Panc1 (cell line): ENCODE measurements at regions not wholly inside any gene's neighbourhood (a gene's known extent, or its start where the extent isn't known, plus 50 kb on each side); places are given as distances from the start of the nearest gene placed in this dataset.

ENCODE experiments used
- ATAC-seq: fragments of 200-7000 bp; cut with Tn5 transposase; 2 replicates; pipeline ENCODE4 v1.9.1; 2020; ENCODE audit warnings: mild to moderate bottlenecking, moderate library complexity
- BruUV-seq: library from RNA; stranded (reverse); fragments of 400-500 nt; replicated peaks from 2 replicates; lab custom pipeline; 2021; lab: Mats Ljungman, UMichigan
- CTCF ChIA-PET: fragments of 300-600 bp; sonication (Branson Sonifier 250); formaldehyde crosslinking; loops from one replicate; lab custom pipeline; 2022; ENCODE audit warnings: antibody characterized with exemption; lab: Charles Lee
- POLR2A ChIA-PET: fragments of 300-600 bp; sonication (Branson Sonifier 250); formaldehyde crosslinking; loops from one replicate; lab custom pipeline; 2022; ENCODE audit warnings: antibody characterized with exemption; lab: Charles Lee
- DNase-seq: peaks from one replicate; pipeline ENCODE4 v3.0.0-alpha.2; 2010; ENCODE audit warnings: low read depth, low spot score
- H3K27ac ChIP-seq: 2 replicates; pipeline ENCODE4 v1.5.1; 2011; ENCODE audit warnings: mild to moderate bottlenecking, low read length, inconsistent platforms
- H3K27me3 ChIP-seq: fragments of 200-500 bp; sonication (Bioruptor generic); 2 replicates; pipeline ENCODE4 v1.6.0; 2014; ENCODE audit warnings: low read length, inconsistent platforms; ENCODE audit not compliant: control insufficient read depth, insufficient read depth
- H3K36me3 ChIP-seq: fragments of 200-500 bp; sonication (Bioruptor generic); 2 replicates; pipeline ENCODE4 v1.5.1; 2014; ENCODE audit warnings: inconsistent platforms, mild to moderate bottlenecking, low read length, moderate library complexity; ENCODE audit not compliant: control insufficient read depth, insufficient read depth
- H3K4me1 ChIP-seq: 2 replicates; pipeline ENCODE4 v1.5.1; 2011; ENCODE audit warnings: inconsistent platforms, mild to moderate bottlenecking, low read length, moderate library complexity; ENCODE audit not compliant: control insufficient read depth, insufficient read depth
- H3K4me3 ChIP-seq, 2 experiments: 2 replicates each; pipeline ENCODE4 v1.5.1; 2011 to 2012; ENCODE audit warnings: low read depth in 2 of 2, low read length in 2 of 2, mild to moderate bottlenecking in 2 of 2, inconsistent platforms in 1 of 2, moderate library complexity in 1 of 2
- H3K9me3 ChIP-seq: fragments of 200-500 bp; sonication (Bioruptor generic); 2 replicates; pipeline ENCODE4 v1.5.1; 2014; ENCODE audit warnings: low read depth, mild to moderate bottlenecking, inconsistent platforms, low read length, moderate library complexity; ENCODE audit not compliant: control insufficient read depth, insufficient read depth
- POLR2AphosphoS5 ChIP-seq: IDR thresholded peaks from 2 replicates; pipeline ENCODE4 v1.6.1; 2012; ENCODE audit warnings: mild to moderate bottlenecking, low read depth, low read length, moderate library complexity
- SIN3A ChIP-seq: IDR thresholded peaks from 2 replicates; pipeline ENCODE4 v1.6.1; 2012; ENCODE audit warnings: low read depth, mild to moderate bottlenecking, low read length, moderate library complexity, borderline replicate concordance; ENCODE audit not compliant: insufficient read depth
- TCF7L2 ChIP-seq: IDR thresholded peaks from 2 replicates; pipeline ENCODE4 v1.6.1; 2011; ENCODE audit warnings: mild to moderate bottlenecking, low read depth, low read length, inconsistent platforms
- in situ Hi-C: cut with HindIII; loops from 2 replicates; pipeline ENCODE4 v1.10.0; 2016; ENCODE audit warnings: low sequenced_read_pairs, low pct_unique_long_range_greater_than_20kb
- intact Hi-C: fragments of 100-400 bp; cut with micrococcal nuclease; formaldehyde crosslinking; loops from one replicate; pipeline ENCODE4 v1.10.0; 2022; ENCODE audit not compliant: unreplicated experiment
- TF ChIP-seq, protein P1 (sequence below): fragments of 450-650 bp; IDR thresholded peaks from 2 replicates; pipeline ENCODE4 v1.5.1; 2017; ENCODE audit warnings: mild to moderate bottlenecking
- TF ChIP-seq, protein P2 (sequence below), 2 experiments: IDR thresholded peaks; 2 replicates each; pipeline ENCODE4 v1.6.1; 2011 to 2012; ENCODE audit warnings: low read depth in 2 of 2, control low read depth in 1 of 2, low read length in 1 of 2, mild to moderate bottlenecking in 1 of 2, moderate library complexity in 1 of 2; ENCODE audit not compliant: insufficient read depth in 1 of 2

DNA sequence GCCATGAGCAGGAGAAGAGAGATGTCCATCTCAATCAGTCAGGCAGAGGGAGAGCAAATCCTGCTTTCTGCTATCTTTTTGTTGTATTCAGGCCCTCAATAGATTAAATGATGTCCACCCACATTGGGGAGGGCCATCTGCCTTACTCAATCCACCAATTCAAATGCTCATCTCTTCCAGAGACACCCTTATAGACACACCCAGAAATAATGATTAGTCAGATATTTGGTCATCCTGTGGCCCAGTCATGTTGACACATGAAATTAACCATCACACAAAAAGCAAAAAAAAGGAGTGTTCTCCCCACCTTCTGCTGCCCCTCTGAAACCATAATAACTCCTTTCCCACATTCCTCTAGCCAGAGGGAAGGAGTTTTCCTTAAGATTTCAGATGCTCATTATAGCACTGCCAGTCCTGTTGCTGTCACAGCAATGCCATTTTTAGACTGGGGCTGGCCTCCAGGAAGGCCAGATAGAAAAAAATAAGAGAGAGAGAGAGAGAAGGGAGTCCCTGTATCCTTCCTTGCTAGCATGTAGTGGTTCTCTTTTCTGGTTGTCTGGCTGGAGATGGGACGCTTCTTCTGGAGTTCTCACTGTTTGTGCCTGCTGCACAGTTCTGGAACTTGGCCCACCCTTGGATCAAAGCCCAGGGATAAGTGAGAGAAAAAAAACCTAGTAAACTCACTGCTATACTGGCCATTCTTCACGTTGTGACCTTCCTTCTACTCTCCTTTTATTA is 177.7 kb downstream of the RBM46 start:
- intact Hi-C loops (no loop called here), in situ Hi-C loops (no loop called here)
- H3K36me3 ChIP-seq, result no peaks in the 10 kb centered on the region
- TF ChIP-seq POLR2AphosphoS5 (no peak), TCF7L2 (no peak), SIN3A (no peak)
- TF ChIP-seq, protein P1, sequence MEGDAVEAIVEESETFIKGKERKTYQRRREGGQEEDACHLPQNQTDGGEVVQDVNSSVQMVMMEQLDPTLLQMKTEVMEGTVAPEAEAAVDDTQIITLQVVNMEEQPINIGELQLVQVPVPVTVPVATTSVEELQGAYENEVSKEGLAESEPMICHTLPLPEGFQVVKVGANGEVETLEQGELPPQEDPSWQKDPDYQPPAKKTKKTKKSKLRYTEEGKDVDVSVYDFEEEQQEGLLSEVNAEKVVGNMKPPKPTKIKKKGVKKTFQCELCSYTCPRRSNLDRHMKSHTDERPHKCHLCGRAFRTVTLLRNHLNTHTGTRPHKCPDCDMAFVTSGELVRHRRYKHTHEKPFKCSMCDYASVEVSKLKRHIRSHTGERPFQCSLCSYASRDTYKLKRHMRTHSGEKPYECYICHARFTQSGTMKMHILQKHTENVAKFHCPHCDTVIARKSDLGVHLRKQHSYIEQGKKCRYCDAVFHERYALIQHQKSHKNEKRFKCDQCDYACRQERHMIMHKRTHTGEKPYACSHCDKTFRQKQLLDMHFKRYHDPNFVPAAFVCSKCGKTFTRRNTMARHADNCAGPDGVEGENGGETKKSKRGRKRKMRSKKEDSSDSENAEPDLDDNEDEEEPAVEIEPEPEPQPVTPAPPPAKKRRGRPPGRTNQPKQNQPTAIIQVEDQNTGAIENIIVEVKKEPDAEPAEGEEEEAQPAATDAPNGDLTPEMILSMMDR, result no peak
- TF ChIP-seq, protein P2, sequence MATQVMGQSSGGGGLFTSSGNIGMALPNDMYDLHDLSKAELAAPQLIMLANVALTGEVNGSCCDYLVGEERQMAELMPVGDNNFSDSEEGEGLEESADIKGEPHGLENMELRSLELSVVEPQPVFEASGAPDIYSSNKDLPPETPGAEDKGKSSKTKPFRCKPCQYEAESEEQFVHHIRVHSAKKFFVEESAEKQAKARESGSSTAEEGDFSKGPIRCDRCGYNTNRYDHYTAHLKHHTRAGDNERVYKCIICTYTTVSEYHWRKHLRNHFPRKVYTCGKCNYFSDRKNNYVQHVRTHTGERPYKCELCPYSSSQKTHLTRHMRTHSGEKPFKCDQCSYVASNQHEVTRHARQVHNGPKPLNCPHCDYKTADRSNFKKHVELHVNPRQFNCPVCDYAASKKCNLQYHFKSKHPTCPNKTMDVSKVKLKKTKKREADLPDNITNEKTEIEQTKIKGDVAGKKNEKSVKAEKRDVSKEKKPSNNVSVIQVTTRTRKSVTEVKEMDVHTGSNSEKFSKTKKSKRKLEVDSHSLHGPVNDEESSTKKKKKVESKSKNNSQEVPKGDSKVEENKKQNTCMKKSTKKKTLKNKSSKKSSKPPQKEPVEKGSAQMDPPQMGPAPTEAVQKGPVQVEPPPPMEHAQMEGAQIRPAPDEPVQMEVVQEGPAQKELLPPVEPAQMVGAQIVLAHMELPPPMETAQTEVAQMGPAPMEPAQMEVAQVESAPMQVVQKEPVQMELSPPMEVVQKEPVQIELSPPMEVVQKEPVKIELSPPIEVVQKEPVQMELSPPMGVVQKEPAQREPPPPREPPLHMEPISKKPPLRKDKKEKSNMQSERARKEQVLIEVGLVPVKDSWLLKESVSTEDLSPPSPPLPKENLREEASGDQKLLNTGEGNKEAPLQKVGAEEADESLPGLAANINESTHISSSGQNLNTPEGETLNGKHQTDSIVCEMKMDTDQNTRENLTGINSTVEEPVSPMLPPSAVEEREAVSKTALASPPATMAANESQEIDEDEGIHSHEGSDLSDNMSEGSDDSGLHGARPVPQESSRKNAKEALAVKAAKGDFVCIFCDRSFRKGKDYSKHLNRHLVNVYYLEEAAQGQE (IDR thresholded peaks at IDR 0.05; ENCODE audit: insufficient read depth in 1 of 2, low read depth in 2 of 2, low read length in 1 of 2), result no peak
- no peak for ATAC-seq
- no peaks in the 10 kb centered on the region for H3K27me3 ChIP-seq
- CTCF ChIA-PET, result no interaction called here
- no peaks in the 10 kb centered on the region for H3K4me1 ChIP-seq
- H3K9me3 ChIP-seq, result no peaks in the 10 kb centered on the region
- H3K27ac ChIP-seq, result no peak overlapping the region
- no TSS peak for BruUV-seq
- H3K4me3 ChIP-seq, result no peak overlapping the region
- DNase-seq, result no peak
- POLR2A ChIA-PET, result no interaction called here

DNA sequence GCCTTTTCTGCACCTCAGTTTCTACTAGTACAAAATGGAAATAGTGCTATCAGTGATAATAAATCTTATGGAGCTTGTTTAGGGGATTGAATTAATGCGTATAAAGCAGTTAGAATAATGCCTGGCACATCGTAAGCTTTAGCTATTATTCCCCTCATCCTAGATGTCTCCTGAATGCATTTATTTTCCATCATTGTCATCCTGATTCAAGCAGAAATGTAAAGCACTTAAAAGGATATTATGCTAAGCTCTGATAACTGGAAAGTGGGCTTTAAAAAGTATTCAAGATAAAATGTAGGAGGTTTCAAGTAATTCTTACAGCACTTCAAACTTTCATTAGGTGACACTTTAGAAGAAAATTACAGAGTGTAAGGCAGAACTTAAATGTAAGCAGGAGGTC is 178.7 kb downstream of the RBM46 start:
- in situ Hi-C loops, result no loop called here

More for the DNA sequence above, 178.7 kb downstream of the RBM46 start:
- DNase-seq (no peak), ATAC-seq (no peak)
- BruUV-seq, result no TSS peak
- TF ChIP-seq, protein P1, result no peak
- TF ChIP-seq POLR2AphosphoS5 (no peak), SIN3A (no peak), TCF7L2 (no peak)
- TF ChIP-seq, protein P2 (IDR thresholded peaks at IDR 0.05; ENCODE audit: insufficient read depth in 1 of 2, low read depth in 2 of 2, low read length in 1 of 2), result no peak
- H3K36me3 ChIP-seq, result no peaks in the 10 kb centered on the region
- H3K9me3 ChIP-seq, result no peaks in the 10 kb centered on the region
- POLR2A ChIA-PET, result no interaction called here
- no peaks in the 10 kb centered on the region for H3K27me3 ChIP-seq
- H3K4me1 ChIP-seq, result no peaks in the 10 kb centered on the region
- H3K4me3 ChIP-seq, result no peak overlapping the region
- intact Hi-C loops, result no loop called here
- no peak overlapping the region for H3K27ac ChIP-seq
- CTCF ChIA-PET, result no interaction called here
